ENCODE measurements at regions not wholly inside any gene's neighbourhood (a gene's known extent, or its start where the extent isn't known, plus 50 kb on each side); places are given as distances from the start of the nearest gene placed in this dataset.

DNA sequence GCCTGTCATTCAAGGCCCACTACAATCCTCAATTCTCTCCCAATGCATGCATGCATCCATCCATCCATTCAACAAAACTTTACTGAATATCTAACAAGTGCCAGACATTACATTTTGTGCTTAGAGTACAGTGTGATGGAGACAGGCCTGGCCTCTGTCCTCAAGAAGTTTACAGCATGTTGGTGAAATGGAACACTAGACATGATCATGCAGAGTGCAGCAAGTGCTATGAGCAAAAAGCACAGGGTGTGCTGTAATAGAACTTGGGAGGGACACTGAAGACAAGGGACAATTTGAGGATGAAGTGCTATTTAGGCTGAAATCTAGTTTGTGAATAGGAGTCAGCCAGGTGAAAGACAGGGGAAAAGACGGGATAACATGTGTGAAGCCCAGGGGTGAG is 347.8 kb downstream of the PTEN start:
- DNase-seq: no peak

DNA sequence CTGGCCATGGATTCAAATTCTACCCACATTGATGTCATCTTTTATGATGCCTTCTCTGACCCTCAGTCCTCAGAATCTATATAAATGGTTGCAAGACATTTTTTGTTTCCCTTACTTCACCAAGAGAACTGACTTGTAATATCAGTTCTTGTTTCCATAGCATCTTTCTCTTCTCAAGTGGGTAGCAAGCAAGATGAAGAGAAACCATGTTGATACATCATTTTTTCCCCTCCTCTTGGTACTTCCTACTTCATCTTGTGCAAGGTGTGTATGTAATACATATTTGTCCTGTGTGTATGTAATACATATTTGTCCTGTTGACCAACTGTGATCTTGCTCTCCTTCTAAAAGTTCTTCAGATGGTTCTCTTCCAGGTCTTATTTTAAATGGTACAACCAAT is 348.6 kb downstream of the PTEN start:
- no peak for DNase-seq

DNA sequence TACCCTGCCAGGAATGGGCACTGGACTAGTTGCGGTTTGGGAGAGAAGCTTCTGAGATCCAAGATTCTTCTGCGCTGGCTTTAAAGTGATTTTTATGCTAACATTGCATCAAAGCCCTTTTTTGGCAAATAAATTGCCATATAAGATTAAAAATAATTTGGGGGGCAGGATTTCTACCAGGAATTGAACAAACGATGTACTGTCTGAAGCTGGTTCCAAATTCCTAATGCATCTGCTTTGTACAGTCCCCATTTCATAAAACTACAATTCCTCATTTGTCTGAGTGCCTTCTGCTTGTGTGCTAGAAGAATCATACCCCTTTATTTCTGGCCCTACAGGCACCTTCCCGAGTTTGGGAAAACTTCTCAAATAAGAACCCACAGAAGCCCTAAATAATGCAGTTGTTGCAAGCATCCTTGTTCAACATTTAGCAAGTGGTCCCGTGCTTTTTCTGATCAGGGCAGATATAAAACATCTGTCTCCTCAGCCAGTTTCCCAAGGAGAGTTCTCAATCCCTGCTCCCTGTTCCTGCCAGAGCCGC is 349.7 kb downstream of the PTEN start:
- DNase-seq: no peak

DNA sequence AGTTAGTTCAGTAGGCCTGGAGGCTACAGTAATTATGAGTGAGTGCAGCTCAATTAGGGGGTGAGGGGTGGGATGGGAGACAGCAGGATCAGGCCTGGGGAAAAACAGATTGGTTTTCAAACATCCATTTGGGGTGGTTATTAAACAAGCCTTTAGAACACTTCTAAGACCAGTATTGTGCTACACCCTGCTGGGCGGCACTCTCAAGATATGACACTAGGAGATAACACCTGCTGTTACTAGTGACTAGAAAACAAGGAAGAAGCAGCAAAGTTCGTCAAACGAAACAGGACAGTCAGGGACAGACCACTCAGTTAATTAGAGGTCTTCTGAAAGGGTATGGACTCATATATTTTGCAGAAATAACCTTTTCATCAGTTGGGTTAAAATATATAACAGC is 353.6 kb downstream of the PTEN start:
- DNase-seq: no peak

DNA sequence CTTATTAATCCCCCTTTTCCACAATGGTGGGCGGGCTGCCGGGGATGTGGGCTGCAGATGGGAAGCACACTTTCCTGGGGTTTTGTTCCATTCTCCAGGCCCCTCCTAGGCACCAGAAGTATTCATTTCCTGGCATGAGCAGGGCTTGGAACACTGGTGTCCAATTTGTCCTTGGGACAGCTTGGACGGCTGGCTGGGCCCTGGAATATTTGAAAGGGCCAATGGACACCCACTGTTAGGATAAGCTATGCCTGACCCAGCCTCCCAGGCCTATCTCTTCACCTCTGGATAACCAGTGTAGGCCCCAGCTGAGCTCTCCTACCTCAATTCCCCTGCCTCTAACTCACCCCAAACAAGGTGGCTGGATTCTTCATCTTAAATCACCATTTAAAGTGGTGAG is 354.9 kb downstream of the PTEN start:
- no peak for DNase-seq

DNA sequence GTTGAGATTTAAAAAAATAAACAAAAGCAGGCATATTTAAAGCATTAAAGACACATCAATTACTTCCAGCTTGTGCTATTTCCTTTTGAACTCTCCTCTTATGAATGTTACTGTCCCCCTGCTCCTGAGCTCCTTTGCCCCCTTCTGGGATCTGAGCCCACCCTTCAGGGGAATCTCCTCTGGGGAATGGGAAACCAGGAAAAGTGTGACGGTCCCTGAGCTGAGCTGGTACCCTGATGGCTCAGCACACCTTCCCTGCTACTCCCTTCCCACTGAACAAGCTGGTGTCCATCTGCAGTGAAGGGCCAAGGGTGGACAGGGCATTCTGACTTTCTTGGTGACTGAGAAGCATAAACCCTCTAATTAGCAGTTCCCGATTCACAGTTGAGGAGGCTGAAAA is 356.3 kb downstream of the PTEN start:
- DNase-seq: no peak

DNA sequence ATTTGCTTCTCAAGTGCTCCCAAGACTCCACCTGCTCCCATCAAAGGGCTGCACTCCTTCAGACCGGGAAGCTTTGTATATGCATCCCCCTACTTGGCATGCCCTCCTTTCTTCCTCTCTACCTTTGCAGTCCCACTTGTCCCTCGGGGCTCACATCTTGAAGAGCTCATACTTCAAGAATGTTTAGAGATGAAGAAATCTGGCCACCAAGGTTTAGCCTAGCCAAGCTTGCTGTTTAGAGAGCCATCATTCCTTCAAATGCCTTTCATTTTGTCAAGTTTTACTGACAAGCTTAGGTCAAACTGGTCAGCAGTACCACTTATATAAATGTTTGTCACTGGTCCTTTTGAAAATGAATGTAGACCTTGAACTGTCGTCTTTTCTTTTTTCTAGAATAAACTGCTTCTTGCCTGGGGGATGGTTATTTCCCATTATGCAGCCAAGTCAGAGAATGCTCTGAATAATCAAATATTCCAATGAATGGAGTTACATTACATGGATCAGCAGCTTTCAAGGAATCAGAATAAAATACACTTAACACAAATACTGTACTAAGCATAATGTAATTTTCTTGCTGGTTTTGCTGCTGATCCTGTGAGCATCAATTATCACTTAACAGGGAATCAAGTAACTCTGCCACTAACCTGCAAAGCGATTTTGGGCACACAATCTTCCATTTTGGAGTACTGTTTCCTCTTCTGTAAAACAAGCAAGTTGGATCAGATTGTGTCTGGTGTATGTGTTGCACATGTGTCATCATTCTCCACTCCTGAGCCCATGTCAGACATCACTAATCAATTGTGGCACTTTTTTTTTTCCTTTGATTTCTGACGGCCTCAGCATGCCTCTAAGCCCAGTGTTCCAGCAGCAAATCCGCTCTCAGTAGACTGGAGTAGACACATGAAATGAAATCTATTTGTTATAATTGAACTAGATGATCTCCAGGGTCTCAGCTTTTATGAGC is 357.9 kb downstream of the PTEN start:
- DNase-seq: no peak

DNA sequence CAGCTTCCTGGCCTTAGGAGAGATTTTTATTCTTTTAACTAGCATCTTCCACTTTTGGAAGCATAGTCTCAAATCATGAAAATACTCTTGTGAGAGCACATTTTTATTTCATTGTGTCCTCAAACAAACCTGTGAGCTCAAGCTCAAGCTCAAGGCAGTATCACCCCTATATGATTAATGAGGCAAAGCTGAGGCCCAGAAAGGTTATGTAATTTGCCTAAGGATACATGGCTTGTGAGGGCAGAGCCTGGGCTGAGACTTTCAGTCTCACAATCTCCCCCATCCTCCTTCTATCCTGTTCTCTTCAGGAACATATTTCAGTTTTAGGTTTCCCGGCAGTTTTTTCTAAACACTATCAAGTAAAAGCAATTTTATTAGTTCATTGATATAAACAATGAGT is 359.5 kb downstream of the PTEN start:
- no peak for DNase-seq

Measured in stimulated activated CD4-positive, alpha-beta T cell treated with anti-CD3 and anti-CD28 coated beads, Interleukin-12 subunit alpha, Interleukin-12 subunit beta, amount 100 ng/mL, for 4 hours (primary cell).